Cardiac fibroblast (primary cell): ENCODE measurements at regions not wholly inside any gene's neighbourhood (a gene's known extent, or its start where the extent isn't known, plus 50 kb on each side); places are given as distances from the start of the nearest gene placed in this dataset.

Source experiments
- DNase-seq, 2 donors: peaks; one replicate each; pipeline versions ENCODE4 v3.0.0 to v3.0.0-alpha.2; 2010; ENCODE audit warnings: low read depth in 2 of 2
- H3K4me3 ChIP-seq, 2 donors: replicated peaks in 1 of 2; 1 replicate in 1 of 2; 2 replicates in 1 of 2; pipeline ENCODE4 v1.5.1; 2011; ENCODE audit warnings: low read depth in 2 of 2, low read length in 2 of 2, mild to moderate bottlenecking in 2 of 2, moderate library complexity in 1 of 2
- TF ChIP-seq, protein P1 (sequence below): IDR thresholded peaks from one replicate; pipeline ENCODE4 v1.5.1; 2011; ENCODE audit warnings: low read depth, mild to moderate bottlenecking, low read length, inconsistent platforms

DNA sequence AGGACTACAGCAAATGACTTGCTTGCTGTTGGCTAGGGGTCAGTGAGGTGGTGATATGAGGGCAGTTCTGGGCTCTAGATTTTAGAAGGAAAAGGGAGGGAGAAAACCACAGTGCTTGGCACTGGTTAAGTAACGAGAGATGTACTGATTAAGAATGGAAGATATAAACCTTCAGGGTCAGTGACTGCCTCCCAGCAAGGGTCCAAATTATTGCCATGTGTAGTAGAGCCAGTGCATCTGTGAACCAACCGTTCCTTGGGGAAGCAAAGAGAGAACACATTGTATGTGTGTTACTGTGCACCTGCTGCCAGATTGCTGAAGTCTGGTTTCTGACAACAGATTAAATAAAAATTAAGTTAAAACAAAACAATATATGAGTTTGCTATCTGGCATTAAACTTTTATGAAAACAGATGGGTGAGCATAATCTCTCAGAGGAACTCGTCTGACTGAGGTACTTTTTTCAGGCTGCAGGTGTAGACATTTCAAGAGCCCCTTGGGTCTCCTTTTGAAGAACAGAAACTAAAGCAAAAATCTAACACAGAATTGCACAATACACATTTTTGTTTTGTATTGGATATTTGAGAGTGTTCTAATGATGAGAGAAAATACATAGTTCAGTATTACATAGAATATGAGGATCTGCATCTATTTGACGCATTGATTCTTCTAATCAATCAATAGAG, 1120.6 kb downstream of the SORCS3 start:
- H3K4me3 ChIP-seq, result no peak overlapping the region

DNA sequence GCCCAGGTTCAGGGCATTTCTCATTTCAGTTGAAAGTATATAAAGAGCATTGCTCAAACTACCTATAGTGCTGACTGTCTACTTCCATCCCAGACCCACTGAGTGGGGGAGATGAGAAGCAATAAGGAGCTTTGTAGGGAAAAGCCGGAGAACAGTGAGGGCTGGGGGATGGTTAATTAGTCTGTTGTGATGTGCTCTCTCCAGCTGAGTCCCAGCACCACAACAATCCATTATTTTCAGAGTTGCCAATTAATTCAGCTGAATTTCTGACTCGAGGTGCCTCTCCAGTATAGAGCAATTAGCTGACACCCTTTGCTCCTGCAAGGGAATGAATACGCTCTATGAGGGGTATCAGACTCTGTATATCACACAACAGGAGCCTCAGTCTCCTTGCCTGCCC, 1118.6 kb downstream of the SORCS3 start:
- TF ChIP-seq, protein P1, sequence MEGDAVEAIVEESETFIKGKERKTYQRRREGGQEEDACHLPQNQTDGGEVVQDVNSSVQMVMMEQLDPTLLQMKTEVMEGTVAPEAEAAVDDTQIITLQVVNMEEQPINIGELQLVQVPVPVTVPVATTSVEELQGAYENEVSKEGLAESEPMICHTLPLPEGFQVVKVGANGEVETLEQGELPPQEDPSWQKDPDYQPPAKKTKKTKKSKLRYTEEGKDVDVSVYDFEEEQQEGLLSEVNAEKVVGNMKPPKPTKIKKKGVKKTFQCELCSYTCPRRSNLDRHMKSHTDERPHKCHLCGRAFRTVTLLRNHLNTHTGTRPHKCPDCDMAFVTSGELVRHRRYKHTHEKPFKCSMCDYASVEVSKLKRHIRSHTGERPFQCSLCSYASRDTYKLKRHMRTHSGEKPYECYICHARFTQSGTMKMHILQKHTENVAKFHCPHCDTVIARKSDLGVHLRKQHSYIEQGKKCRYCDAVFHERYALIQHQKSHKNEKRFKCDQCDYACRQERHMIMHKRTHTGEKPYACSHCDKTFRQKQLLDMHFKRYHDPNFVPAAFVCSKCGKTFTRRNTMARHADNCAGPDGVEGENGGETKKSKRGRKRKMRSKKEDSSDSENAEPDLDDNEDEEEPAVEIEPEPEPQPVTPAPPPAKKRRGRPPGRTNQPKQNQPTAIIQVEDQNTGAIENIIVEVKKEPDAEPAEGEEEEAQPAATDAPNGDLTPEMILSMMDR, result no peak
- no peak for DNase-seq

More for the DNA sequence above, 1120.6 kb downstream of the SORCS3 start:
- TF ChIP-seq, protein P1, result no peak
- no peak for DNase-seq

DNA sequence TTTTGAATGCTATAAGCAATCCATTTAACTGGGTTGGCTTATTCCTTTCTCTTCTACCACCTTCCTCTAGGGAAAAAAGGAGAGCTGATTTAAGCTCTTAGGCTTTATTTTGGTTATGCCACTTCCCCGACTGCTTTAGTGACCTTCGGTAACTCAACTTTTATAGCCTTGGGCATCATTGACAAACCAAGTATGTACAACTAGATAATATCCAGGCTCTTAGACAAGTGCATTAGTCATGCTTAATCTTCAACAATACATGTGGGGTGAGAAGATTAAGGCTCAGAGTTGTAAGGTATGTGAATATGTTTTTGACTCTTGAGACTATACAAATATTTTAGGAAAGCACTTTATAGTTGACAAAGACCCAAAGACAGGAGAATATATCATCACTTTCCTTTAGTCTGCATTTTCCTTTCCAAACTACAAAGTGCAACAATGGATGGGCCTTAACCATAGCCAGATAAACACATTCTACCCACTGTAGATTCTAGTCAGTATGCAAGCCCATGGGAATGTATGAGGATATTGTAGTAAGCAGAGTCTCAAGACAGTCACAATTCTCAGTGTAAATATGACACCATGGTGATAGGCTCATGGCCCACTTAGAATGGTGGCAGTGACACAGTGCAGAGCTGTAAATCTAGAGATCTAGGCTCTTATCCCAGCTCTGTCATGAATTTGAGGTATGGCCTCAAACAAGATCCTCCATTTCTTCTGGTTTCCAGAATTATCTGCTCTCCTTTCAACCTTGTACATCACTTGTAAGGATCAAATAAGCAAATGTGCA, 1117.3 kb downstream of the SORCS3 start:
- no peak for DNase-seq
- no peak overlapping the region for H3K4me3 ChIP-seq
- TF ChIP-seq, protein P1, result no peak

More for the DNA sequence above, 1118.6 kb downstream of the SORCS3 start:
- H3K4me3 ChIP-seq, result no peak overlapping the region

DNA sequence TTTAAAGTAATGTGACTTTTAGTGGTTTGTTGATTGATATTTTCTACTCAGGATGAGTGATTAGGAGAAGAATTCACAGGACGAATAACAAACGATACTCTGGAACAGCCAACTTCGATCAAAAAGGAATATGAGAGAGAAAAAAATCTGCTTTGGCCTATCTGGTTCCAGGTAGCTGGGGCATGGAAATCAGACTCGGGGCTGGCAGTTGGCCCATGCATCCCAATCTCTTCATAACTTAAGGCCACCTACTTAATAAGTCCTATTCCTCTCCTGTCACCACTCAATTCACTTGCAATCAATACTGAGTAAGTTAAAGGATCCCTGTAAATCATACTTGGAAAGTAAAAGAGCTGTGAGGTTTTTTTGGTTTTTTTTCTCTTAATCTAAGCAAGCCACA, 1116.2 kb downstream of the SORCS3 start:
- TF ChIP-seq, protein P1, result no peak
- no peak for DNase-seq
- no peak overlapping the region for H3K4me3 ChIP-seq

DNA sequence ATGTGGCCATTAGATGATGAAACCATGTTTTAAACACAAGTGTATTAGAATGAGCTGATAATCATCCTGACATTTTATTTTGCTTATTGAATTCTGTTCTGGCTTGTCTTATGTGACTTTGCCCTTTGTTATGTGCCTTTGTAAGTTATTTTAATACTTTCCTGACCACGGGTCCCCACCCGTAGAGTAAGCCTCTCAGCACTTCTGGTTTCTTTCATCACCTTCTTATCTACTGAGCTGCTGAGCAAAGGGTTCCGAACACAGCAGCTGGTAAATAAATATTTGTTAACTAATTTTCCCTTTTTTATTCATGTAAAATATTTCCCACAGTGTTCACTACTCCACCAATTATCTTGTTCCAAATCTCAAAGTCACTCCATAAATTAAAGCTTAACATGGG, 1115.3 kb downstream of the SORCS3 start:
- DNase-seq, result no peak
- no peak overlapping the region for H3K4me3 ChIP-seq
- TF ChIP-seq, protein P1, result no peak

DNA sequence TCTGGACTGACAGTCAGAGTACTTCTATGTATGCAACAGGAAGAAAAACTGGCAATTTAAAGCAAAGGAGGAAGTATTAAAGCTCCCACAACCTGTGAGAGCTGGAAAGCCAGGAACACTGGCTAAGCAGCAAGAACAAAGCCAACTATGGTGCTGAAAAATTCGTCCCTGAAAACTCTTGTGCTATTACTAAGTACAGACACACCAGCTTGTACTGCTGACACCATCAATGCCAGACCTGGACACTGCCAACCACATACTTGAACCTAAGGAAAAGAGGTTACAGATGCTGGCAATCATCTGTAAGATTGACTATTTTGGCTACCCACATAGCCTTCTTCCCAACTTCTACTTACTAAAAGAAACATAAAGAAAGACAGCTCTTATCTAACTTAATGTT, 1110.6 kb downstream of the SORCS3 start:
- no peak for DNase-seq
- no peak overlapping the region for H3K4me3 ChIP-seq
- TF ChIP-seq, protein P1, result no peak
